ENCODE measurements at regions not wholly inside any gene's neighbourhood (a gene's known extent, or its start where the extent isn't known, plus 50 kb on each side); places are given as distances from the start of the nearest gene placed in this dataset.

- TF ChIP-seq CTCF (IDR thresholded peaks at IDR 0.05), result no peak
- no peak for TF ChIP-seq POLR2A (IDR thresholded peaks at IDR 0.05)
Observed at GRCh38 chr1:96509339-96509738, 212.2 kb upstream of the PTBP2 start.

Data from thyroid gland (tissue), 4 donors.